GM18502 (cell line): ENCODE measurements at regions not wholly inside any gene's neighbourhood (a gene's known extent, or its start where the extent isn't known, plus 50 kb on each side); places are given as distances from the start of the nearest gene placed in this dataset.

ENCODE experiments used
- ATAC-seq: cut with Tn5 transposase; IDR thresholded peaks from one replicate; pipeline ENCODE4 v1.9.1; 2021; ENCODE audit warnings: mild to moderate bottlenecking; ENCODE audit not compliant: unreplicated experiment, poor library complexity

GRCh38 chr15:38154837-38155236 is 97.8 kb upstream of the SPRED1 start:
- ATAC-seq = no peak

- no peak for ATAC-seq
Measured at GRCh38 chr15:38163658-38164057, 89.0 kb upstream of the SPRED1 start.

GRCh38 chr15:38164061-38164460 is 88.6 kb upstream of the SPRED1 start:
- ATAC-seq = no peak

DNA sequence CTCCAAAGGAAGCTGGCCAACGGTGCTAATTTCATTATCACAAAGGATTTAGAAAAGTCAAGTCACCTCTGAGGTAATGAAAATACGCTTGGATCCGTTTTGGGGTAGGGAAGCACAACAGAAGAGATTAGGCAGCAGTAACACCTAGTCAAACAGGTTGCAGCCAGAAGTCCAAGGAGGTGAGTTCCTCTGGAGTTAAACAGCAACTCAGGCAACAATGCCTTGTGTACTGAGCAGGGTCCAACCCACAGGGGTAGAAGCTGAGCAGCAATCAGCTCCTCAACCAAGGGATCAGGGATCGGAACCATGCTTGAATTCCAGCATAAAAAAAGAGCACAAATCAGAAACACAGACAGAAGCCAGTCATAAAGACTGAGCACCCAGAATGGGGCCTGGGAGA is 88.1 kb upstream of the SPRED1 start:
- no peak for ATAC-seq

GRCh38 chr15:38168467-38169070 is 84.1 kb upstream of the SPRED1 start:
- no peak for ATAC-seq

DNA sequence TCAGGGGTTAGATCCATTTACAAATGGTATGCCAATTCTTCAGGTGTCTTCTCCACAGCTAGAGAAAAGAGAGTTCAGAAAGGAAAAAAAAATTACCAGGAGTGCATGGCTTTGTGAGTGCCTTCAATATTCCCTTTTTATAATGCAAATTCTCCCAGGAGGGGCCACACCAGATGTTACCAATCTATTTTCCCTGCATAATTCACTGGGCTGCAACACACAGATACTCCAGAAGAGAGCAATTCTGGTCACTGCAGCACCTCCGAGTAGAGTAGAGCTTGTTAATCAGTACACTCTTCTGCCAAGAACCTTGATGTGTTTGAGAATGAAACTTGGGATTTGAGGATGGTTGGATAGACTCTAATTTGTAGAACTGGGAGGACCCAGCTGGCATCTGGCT is 80.7 kb upstream of the SPRED1 start:
- no peak for ATAC-seq

GRCh38 chr15:38174691-38175090 is 77.9 kb upstream of the SPRED1 start:
- ATAC-seq = no peak

- ATAC-seq = peak; percentile 96
Measured at GRCh38 chr15:38176155-38176554, 76.5 kb upstream of the SPRED1 start.

- no peak for ATAC-seq
Measured at GRCh38 chr15:38176691-38177090, 75.9 kb upstream of the SPRED1 start.

DNA sequence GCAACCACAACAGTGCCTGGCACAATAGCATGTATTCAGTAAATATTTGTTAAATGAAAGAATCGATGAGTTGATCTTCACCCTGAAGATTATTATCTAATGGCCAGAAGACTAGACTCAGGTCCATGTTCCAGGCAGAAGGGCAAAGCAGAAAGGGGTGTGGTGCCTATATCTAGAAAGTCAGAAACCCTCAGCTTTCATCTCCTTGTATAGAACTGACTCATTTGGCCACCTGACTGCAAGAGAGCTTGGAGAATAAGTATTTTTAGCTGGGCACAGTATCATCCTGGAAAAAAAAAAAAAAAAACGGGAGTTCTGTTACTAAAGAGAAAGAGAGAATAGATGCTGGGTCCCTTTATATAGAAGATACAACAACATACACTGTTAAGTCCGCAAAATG is 69.7 kb upstream of the SPRED1 start:
- no peak for ATAC-seq

DNA sequence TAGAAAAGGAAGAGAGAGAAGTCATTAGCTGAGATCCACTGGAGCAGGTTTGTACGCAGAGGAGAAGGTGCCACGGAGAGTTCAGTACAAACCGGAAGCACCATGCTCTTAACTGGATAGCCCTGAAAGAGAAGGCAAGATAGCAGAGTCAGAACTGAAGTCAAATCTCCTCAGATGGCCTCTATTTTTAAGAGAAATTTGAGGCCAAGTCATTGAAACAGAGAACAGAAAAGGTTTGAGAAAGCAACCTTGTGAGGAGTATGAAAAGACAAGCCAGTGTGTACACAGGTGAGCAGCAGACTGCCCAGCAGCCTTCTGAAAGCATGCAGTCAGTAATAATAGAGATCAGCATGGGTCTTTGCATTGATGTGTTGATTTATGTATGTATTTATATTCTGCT is 66.1 kb upstream of the SPRED1 start:
- ATAC-seq = no peak

DNA sequence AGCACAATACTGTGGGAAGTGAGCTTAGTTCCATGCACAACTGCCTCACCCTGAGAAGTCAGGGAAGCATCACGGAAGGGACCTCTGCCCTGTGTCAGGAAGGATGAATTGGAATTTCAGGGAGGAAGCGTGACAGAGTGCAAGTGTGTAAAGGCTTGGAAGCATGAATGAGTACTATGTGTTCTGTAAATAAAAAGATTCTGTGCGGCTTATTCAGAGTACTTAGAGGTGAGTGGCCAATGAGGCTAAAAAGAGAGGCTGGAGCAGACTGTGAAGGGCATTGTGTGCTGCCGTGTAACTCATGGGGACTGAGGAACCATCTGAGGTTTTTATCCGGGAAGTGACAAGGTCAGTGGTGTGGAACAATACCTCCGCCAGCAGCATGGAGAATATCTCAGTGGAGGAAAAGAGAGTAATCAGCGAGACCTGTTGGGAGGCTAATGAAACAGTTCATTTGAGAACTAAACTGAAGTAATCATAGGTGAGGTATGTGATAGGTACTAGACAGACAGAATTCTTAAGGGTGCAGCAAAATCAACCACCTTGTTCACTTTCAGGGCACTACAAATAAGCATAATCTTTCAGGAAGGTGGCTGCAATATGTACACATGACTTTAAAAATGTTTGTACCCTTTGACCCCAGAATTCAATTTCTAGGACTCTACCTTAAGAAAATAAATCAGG is 64.9 kb upstream of the SPRED1 start:
- no peak for ATAC-seq

DNA sequence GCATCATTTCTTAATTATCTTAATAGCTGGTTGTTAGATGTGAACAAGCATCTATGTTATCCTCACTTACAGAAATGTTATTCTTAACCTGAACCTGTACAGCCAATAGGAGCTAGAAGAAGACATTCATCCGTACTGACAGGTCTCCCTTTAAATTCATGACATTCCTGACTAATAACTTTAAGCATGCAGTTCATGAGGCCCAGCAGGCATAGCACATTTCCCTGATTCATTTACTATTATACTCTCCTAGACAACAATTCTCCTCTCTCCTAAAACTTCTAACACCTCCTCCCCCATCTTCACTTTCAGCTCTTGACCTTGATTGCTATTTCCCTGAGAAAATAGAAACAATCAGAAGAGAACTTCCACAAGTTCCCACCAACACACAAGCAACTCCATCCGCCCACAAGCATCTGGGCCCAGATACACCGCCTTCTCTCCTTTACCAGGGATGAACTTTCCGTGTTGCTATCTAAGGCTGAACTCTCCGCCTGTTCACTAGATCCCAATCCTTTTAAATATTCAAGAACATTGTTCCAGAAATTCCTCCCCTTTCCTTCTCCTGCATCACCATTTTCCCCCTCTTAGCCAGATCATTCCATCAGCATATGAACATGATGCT is 62.9 kb upstream of the SPRED1 start:
- no peak for ATAC-seq

- ATAC-seq = no peak
Measured at GRCh38 chr15:38190501-38190900, 62.1 kb upstream of the SPRED1 start.

GRCh38 chr15:38192496-38192895 is 60.1 kb upstream of the SPRED1 start:
- ATAC-seq = no peak

- ATAC-seq = no peak
Measured at GRCh38 chr15:38193496-38193895, 59.1 kb upstream of the SPRED1 start.

DNA sequence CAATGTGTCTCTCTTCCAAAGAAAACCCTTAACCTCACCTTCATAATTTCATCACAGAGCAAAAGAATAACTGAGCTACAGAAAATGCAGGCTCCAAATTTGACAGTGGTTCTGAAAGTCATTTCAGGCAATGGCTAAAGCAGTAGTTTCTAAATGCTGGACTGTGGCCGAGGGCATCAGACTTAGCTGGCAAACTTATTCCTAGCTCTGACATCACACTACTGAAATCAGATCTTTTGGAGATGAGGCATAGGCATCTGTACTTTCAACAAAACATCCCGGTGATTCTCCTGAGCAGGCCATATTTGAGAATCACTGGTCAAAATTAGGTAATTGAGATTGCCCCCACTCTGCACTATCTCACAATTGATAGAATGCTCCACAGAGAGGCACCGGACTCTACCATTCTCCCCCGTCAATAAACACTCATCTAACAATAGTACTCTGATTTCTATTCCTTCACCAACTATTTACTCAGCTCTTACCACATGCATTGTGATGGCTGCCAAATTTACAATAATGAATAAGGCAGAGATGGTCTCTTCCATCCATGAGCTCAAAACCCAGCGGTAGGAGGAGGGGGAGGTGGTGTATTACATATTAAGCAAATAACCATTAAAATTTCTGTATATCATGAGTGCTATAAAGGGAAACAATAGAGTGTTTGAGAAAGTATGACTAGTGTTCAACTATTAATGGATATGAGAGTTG is 57.3 kb upstream of the SPRED1 start:
- ATAC-seq = no peak

- no peak for ATAC-seq
Measured at GRCh38 chr15:38196076-38196475, 56.6 kb upstream of the SPRED1 start.

GRCh38 chr15:38197553-38197952 is 55.1 kb upstream of the SPRED1 start:
- no peak for ATAC-seq

- ATAC-seq = no peak
Measured at GRCh38 chr15:38201714-38202113, 50.9 kb upstream of the SPRED1 start.

GRCh38 chr15:38202361-38202760 is 50.3 kb upstream of the SPRED1 start:
- no peak for ATAC-seq
